ENCODE measurements at regions not wholly inside any gene's neighbourhood (a gene's known extent, or its start where the extent isn't known, plus 50 kb on each side); places are given as distances from the start of the nearest gene placed in this dataset.

GRCh38 chr13:111517641-111518010 lies 197.2 kb downstream of the TEX29 start:
- ChIA-PET POLR2A (no interaction called here), CTCF (no interaction called here)
- H3K4me3 ChIP-seq (ENCODE audit: low read depth, low read length) = no peak overlapping the region
- DNase-seq (ENCODE audit: low read depth) = no peak
- H3K36me3 ChIP-seq (ENCODE audit: control insufficient read depth, insufficient read depth, low read length) = no peaks in the 10 kb centered on the region
- TF ChIP-seq, protein P1, sequence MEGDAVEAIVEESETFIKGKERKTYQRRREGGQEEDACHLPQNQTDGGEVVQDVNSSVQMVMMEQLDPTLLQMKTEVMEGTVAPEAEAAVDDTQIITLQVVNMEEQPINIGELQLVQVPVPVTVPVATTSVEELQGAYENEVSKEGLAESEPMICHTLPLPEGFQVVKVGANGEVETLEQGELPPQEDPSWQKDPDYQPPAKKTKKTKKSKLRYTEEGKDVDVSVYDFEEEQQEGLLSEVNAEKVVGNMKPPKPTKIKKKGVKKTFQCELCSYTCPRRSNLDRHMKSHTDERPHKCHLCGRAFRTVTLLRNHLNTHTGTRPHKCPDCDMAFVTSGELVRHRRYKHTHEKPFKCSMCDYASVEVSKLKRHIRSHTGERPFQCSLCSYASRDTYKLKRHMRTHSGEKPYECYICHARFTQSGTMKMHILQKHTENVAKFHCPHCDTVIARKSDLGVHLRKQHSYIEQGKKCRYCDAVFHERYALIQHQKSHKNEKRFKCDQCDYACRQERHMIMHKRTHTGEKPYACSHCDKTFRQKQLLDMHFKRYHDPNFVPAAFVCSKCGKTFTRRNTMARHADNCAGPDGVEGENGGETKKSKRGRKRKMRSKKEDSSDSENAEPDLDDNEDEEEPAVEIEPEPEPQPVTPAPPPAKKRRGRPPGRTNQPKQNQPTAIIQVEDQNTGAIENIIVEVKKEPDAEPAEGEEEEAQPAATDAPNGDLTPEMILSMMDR (IDR thresholded peaks at IDR 0.05; ENCODE audit: insufficient read depth, low read depth, low read length) = no peak
- H3K27me3 ChIP-seq (ENCODE audit: control insufficient read depth, insufficient read depth, low read length) = no peaks in the 10 kb centered on the region

DNA sequence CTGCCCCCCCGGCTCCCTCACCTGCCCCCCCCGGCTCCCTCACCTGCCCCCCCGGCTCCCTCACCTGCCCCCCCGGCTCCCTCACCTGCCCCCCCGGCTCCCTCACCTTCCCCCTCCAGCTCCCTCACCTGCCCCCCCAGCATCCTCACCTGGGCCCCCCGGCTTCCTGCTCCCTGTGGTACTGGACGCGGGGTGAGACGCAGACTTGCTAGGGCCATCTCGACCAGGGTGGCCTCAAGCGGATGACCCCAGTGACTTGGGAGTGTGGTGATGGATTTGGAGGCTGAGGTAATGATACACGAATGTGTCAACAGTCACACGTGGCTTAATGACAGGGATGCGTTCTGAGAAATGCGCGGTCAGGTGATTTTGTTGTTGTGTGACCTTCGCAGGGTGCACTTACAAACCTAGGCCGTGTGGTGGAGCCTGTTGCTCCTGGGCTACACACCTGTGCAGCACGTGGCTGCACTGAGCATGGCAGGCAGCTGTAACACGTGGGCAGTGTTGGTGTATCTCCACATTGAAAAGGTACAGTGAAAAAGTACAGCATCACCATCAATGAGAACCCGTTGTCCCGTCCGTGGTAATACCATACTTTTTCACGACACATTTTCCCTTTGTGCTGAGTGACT lies 197.8 kb downstream of the TEX29 start:
- ChIA-PET POLR2A (no interaction called here), CTCF (no interaction called here)
- DNase-seq (ENCODE audit: low read depth) = no peak
- Histone ChIP-seq H3K36me3 (ENCODE audit: control insufficient read depth, insufficient read depth, low read length) (no peaks in the 10 kb centered on the region), H3K27me3 (ENCODE audit: control insufficient read depth, insufficient read depth, low read length) (no peaks in the 10 kb centered on the region), H3K4me3 (ENCODE audit: low read depth, low read length) (no peak overlapping the region)
- TF ChIP-seq, protein P1 (IDR thresholded peaks at IDR 0.05; ENCODE audit: insufficient read depth, low read depth, low read length) = no peak

DNA sequence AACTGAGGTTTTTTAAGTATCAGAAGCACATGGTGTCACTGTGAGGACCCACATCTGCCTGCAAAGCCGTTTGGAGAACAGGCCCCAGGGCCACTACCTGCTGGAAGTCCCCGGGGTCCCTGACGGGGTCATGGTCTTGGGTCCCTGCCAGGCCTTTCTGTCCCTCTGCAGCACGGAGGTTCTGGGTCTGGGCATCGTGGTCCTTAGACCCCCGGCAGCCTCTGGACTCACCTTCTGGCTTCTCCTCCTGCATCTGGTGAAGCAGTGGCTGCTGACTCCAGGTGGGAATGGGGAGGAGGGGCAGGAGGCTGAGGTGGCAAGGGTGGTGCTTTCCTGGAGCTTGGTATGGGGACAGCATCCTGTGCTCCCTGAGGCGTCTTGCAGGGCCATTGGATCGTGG lies 198.6 kb downstream of the TEX29 start:
- Histone ChIP-seq H3K36me3 (ENCODE audit: control insufficient read depth, insufficient read depth, low read length) (no peaks in the 10 kb centered on the region), H3K4me3 (ENCODE audit: low read depth, low read length) (no peak overlapping the region), H3K27me3 (ENCODE audit: control insufficient read depth, insufficient read depth, low read length) (no peaks in the 10 kb centered on the region)
- POLR2A ChIA-PET = no interaction called here
- TF ChIP-seq, protein P1 (IDR thresholded peaks at IDR 0.05; ENCODE audit: insufficient read depth, low read depth, low read length) = no peak
- CTCF ChIA-PET = no interaction called here
- no peak for DNase-seq (ENCODE audit: low read depth)

- Histone ChIP-seq H3K4me3 (ENCODE audit: low read depth, low read length) (no peak overlapping the region), H3K27me3 (ENCODE audit: control insufficient read depth, insufficient read depth, low read length) (no peaks in the 10 kb centered on the region), H3K36me3 (ENCODE audit: control insufficient read depth, insufficient read depth, low read length) (no peaks in the 10 kb centered on the region)
- POLR2A ChIA-PET = no interaction called here
- CTCF ChIA-PET = no interaction called here
- DNase-seq (ENCODE audit: low read depth) = no peak
- TF ChIP-seq, protein P1 (IDR thresholded peaks at IDR 0.05; ENCODE audit: insufficient read depth, low read depth, low read length) = no peak
Measured at GRCh38 chr13:111519490-111520170, 199.2 kb downstream of the TEX29 start.

GRCh38 chr13:111521030-111521429 lies 200.6 kb downstream of the TEX29 start:
- Histone ChIP-seq H3K27me3 (ENCODE audit: control insufficient read depth, insufficient read depth, low read length) (no peaks in the 10 kb centered on the region), H3K4me3 (ENCODE audit: low read depth, low read length) (no peak overlapping the region), H3K36me3 (ENCODE audit: control insufficient read depth, insufficient read depth, low read length) (no peaks in the 10 kb centered on the region)
- TF ChIP-seq, protein P1 (IDR thresholded peaks at IDR 0.05; ENCODE audit: insufficient read depth, low read depth, low read length) = no peak
- no peak for DNase-seq (ENCODE audit: low read depth)
- ChIA-PET CTCF (no interaction called here), POLR2A (no interaction called here)
